Upper lobe of left lung (tissue), 4 donors: ENCODE measurements at regions not wholly inside any gene's neighbourhood (a gene's known extent, or its start where the extent isn't known, plus 50 kb on each side); places are given as distances from the start of the nearest gene placed in this dataset.

Source experiments
- EP300 ChIP-seq, 4 donors: sonication (generic); formaldehyde crosslinking; IDR thresholded peaks; one replicate each; pipeline ENCODE4 v1.5.1; 2017; ENCODE audit warnings: antibody characterized with exemption in 4 of 4, control low read depth in 2 of 4
- POLR2A ChIP-seq, 4 donors: fragments of 450-650 bp; IDR thresholded peaks; one replicate each; pipeline ENCODE4 v1.5.1; 2016 to 2017; ENCODE audit warnings: antibody characterized with exemption in 4 of 4, mild to moderate bottlenecking in 2 of 4
- TF ChIP-seq, protein P1 (sequence below), 6 experiments: fragments of 450-650 bp in 4 of 6; fragments of 200-600 bp in 2 of 6; sonication (generic) in 2 of 6; IDR thresholded peaks; one replicate each; pipeline ENCODE4 v1.5.1; 2016 to 2019; ENCODE audit warnings: antibody characterized with exemption in 6 of 6

GRCh38 chr2:161088658-161089350, 71.4 kb upstream of the TANK start:
- TF ChIP-seq, protein P1, sequence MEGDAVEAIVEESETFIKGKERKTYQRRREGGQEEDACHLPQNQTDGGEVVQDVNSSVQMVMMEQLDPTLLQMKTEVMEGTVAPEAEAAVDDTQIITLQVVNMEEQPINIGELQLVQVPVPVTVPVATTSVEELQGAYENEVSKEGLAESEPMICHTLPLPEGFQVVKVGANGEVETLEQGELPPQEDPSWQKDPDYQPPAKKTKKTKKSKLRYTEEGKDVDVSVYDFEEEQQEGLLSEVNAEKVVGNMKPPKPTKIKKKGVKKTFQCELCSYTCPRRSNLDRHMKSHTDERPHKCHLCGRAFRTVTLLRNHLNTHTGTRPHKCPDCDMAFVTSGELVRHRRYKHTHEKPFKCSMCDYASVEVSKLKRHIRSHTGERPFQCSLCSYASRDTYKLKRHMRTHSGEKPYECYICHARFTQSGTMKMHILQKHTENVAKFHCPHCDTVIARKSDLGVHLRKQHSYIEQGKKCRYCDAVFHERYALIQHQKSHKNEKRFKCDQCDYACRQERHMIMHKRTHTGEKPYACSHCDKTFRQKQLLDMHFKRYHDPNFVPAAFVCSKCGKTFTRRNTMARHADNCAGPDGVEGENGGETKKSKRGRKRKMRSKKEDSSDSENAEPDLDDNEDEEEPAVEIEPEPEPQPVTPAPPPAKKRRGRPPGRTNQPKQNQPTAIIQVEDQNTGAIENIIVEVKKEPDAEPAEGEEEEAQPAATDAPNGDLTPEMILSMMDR (IDR thresholded peaks at IDR 0.05): no peak
- TF ChIP-seq POLR2A (IDR thresholded peaks at IDR 0.05): no peak
- TF ChIP-seq EP300 (IDR thresholded peaks at IDR 0.05): no peak
